OCI-LY1 (cell line): ENCODE measurements at regions not wholly inside any gene's neighbourhood (a gene's known extent, or its start where the extent isn't known, plus 50 kb on each side); places are given as distances from the start of the nearest gene placed in this dataset.

Source experiments
- H2AFZ ChIP-seq: fragments of 200-600 bp; sonication (generic), shearing (Covaris generic); 2 replicates; pipeline ENCODE4 v1.6.0; 2014; ENCODE audit warnings: antibody characterized with exemption, mild to moderate bottlenecking, low read length
- H3F3A ChIP-seq: fragments of 200-600 bp; sonication (generic), shearing (Covaris generic); 2 replicates; pipeline ENCODE4 v1.6.0; 2014; ENCODE audit warnings: mild to moderate bottlenecking, antibody characterized with exemption, low read length, moderate library complexity; ENCODE audit not compliant: insufficient read depth
- H3K27ac ChIP-seq: fragments of 200-600 bp; sonication (generic); 2 replicates; pipeline ENCODE4 v1.5.1; 2014; ENCODE audit warnings: low read length, mixed run types, mild to moderate bottlenecking, low read depth; ENCODE audit not compliant: poor library complexity, severe bottlenecking
- H3K27me3 ChIP-seq: fragments of 200-600 bp; sonication (generic); 2 replicates; pipeline ENCODE4 v1.6.0; 2014; ENCODE audit warnings: antibody characterized with exemption, mild to moderate bottlenecking, low read length, moderate library complexity; ENCODE audit not compliant: insufficient read depth
- H3K36me3 ChIP-seq: fragments of 200-600 bp; sonication (generic); 2 replicates; pipeline ENCODE4 v1.6.1; 2014; ENCODE audit warnings: mild to moderate bottlenecking, antibody characterized with exemption, low read length, moderate library complexity, mixed read lengths; ENCODE audit not compliant: insufficient read depth
- H3K4me1 ChIP-seq: fragments of 200-600 bp; sonication (generic); 2 replicates; pipeline ENCODE4 v1.5.1; 2014; ENCODE audit warnings: mild to moderate bottlenecking, low read length, moderate library complexity; ENCODE audit not compliant: insufficient read depth, severe bottlenecking
- H3K4me2 ChIP-seq: fragments of 200-600 bp; sonication (generic), shearing (Covaris generic); 2 replicates; pipeline ENCODE4 v1.6.1; 2014; ENCODE audit warnings: low read length
- H3K4me3 ChIP-seq: fragments of 200-600 bp; sonication (generic); 2 replicates; pipeline ENCODE4 v1.5.1; 2014; ENCODE audit warnings: low read length, low read depth, mild to moderate bottlenecking, mixed read lengths; ENCODE audit not compliant: poor library complexity, severe bottlenecking
- H3K79me2 ChIP-seq: fragments of 200-600 bp; shearing (Covaris generic); 2 replicates; pipeline ENCODE4 v1.6.1; 2016; ENCODE audit warnings: mixed run types, low read length, mixed read lengths; ENCODE audit not compliant: insufficient read depth
- H3K9ac ChIP-seq: fragments of 200-600 bp; sonication (generic), shearing (Covaris generic); 2 replicates; pipeline ENCODE4 v1.6.1; 2014; ENCODE audit warnings: mild to moderate bottlenecking, low read length, mixed read lengths
- H3K9me2 ChIP-seq: fragments of 200-600 bp; sonication (generic), shearing (Covaris generic); 2 replicates; pipeline ENCODE4 v1.6.1; 2014; ENCODE audit warnings: low read depth, mild to moderate bottlenecking, low read length, mixed read lengths
- H3K9me3 ChIP-seq: fragments of 200-600 bp; shearing (Covaris generic); 2 replicates; pipeline ENCODE4 v1.6.1; 2014; ENCODE audit warnings: low read length, mixed read lengths
- H4K20me1 ChIP-seq: fragments of 200-600 bp; sonication (generic), shearing (Covaris generic); 2 replicates; pipeline ENCODE4 v1.6.0; 2016; ENCODE audit warnings: mild to moderate bottlenecking, low read length; ENCODE audit not compliant: insufficient read depth
- EZH2 ChIP-seq: fragments of 200-600 bp; sonication (generic), shearing (Covaris generic); IDR thresholded peaks from 2 replicates; pipeline ENCODE4 v1.8.0; 2017; ENCODE audit warnings: borderline replicate concordance, mixed run types, mild to moderate bottlenecking, antibody characterized with exemption, low read length, moderate library complexity, mixed read lengths
- TF ChIP-seq, protein P1 (sequence below): fragments of 200-600 bp; sonication (generic), shearing (Covaris generic); IDR thresholded peaks from 2 replicates; pipeline ENCODE4 v1.5.1; 2017; ENCODE audit warnings: mild to moderate bottlenecking, antibody characterized with exemption, low read length, moderate library complexity, mixed read lengths

DNA sequence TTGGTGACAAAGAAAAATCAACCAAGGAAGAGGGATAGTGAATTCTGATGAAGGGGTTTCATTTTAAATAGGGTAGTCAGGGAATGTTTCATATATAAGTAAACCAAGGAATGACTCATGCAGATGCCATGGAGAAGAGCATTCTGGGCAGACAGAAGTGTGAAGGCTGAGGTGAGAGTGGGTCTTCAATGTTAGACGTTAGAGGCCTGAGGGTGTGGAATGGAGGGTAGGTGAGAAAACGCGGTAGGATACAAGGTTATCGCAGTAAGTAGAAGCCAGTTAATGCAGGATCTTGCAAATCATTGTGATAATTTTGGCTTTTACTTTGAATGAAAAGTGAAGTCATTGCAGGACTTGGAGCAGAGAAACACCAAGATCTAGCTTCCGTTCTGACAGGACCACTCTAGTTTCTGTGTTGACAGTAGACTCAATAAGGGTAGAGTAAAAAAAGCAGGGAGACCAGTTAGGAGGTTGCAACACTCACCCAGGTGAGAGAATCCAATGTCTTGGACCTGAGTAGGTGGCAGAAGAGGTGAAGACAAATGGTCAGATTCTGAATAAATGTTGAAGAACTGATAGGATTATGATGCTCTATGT, 225.2 kb upstream of the TMTC4 start:
- no peaks in the 10 kb centered on the region for H3K27me3 ChIP-seq
- H4K20me1 ChIP-seq = no peaks in the 10 kb centered on the region
- H2AFZ ChIP-seq = no peak overlapping the region
- H3K4me1 ChIP-seq = no peaks in the 10 kb centered on the region
- no peaks in the 10 kb centered on the region for H3K9me3 ChIP-seq
- no peak overlapping the region for H3K9ac ChIP-seq
- no peaks in the 10 kb centered on the region for H3K36me3 ChIP-seq
- H3K27ac ChIP-seq = no peak overlapping the region
- no peak overlapping the region for H3K4me3 ChIP-seq
- H3F3A ChIP-seq = no peaks in the 10 kb centered on the region
- H3K9me2 ChIP-seq = no peaks in the 10 kb centered on the region
- TF ChIP-seq EZH2 = no peak
- TF ChIP-seq, protein P1, sequence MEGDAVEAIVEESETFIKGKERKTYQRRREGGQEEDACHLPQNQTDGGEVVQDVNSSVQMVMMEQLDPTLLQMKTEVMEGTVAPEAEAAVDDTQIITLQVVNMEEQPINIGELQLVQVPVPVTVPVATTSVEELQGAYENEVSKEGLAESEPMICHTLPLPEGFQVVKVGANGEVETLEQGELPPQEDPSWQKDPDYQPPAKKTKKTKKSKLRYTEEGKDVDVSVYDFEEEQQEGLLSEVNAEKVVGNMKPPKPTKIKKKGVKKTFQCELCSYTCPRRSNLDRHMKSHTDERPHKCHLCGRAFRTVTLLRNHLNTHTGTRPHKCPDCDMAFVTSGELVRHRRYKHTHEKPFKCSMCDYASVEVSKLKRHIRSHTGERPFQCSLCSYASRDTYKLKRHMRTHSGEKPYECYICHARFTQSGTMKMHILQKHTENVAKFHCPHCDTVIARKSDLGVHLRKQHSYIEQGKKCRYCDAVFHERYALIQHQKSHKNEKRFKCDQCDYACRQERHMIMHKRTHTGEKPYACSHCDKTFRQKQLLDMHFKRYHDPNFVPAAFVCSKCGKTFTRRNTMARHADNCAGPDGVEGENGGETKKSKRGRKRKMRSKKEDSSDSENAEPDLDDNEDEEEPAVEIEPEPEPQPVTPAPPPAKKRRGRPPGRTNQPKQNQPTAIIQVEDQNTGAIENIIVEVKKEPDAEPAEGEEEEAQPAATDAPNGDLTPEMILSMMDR = no peak
- H3K4me2 ChIP-seq = no peak overlapping the region
- H3K79me2 ChIP-seq = no peaks in the 10 kb centered on the region

DNA sequence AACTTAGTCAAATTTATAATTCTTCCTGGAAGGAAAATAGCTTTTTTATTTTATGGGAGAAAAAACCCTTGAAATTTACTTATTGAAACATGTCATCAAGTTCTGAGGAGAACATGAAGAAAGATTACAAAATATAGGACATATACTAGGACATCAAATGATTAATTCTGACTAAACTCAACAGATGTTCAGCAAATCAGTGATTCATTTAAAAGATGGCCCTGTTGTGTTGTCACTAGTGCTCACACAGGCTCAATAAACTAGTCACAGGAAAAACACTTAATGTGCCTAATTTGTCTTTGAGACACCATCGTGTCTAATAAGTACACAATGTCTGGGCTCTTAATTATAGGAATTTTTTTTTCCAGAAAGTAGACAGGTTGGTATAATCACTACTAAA, 223.8 kb upstream of the TMTC4 start:
- TF ChIP-seq, protein P1 = no peak
- TF ChIP-seq EZH2 = no peak
- Histone ChIP-seq H3K9ac (no peak overlapping the region), H3K9me3 (no peaks in the 10 kb centered on the region), H3K27ac (no peak overlapping the region), H4K20me1 (no peaks in the 10 kb centered on the region), H3F3A (no peaks in the 10 kb centered on the region), H3K79me2 (no peaks in the 10 kb centered on the region), H3K4me3 (no peak overlapping the region), H2AFZ (no peak overlapping the region), H3K27me3 (no peaks in the 10 kb centered on the region), H3K9me2 (no peaks in the 10 kb centered on the region), H3K36me3 (no peaks in the 10 kb centered on the region), H3K4me2 (no peak overlapping the region), H3K4me1 (no peaks in the 10 kb centered on the region)

DNA sequence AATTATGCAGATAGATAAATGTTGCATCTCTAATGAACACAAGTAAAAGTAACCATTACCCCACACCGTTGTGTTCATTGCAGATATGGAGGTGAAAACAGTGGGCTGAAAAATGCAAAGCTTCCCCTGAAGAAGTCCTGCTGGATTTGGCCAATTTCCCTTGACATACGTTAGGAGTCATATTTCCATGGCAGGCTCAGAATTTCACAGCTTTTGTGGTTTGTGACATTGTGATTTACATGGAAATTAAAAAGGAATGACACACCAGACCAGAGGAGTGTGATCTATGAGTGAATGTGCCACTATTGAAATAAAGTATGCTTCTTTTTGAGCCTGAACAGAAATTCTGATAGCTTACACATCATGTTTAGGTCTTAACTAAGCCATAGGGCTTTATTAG, 221.1 kb upstream of the TMTC4 start:
- H3K9me2 ChIP-seq = no peaks in the 10 kb centered on the region
- no peaks in the 10 kb centered on the region for H3F3A ChIP-seq
- no peaks in the 10 kb centered on the region for H3K36me3 ChIP-seq
- H3K4me1 ChIP-seq = no peaks in the 10 kb centered on the region
- H3K9me3 ChIP-seq = no peaks in the 10 kb centered on the region
- H2AFZ ChIP-seq = no peak overlapping the region
- TF ChIP-seq EZH2 = no peak
- TF ChIP-seq, protein P1 = no peak
- no peak overlapping the region for H3K4me2 ChIP-seq
- H3K27ac ChIP-seq = no peak overlapping the region
- H4K20me1 ChIP-seq = no peaks in the 10 kb centered on the region
- no peak overlapping the region for H3K4me3 ChIP-seq
- H3K27me3 ChIP-seq = no peaks in the 10 kb centered on the region
- no peaks in the 10 kb centered on the region for H3K79me2 ChIP-seq
- no peak overlapping the region for H3K9ac ChIP-seq
